Astrocyte of the spinal cord (primary cell): ENCODE measurements at regions not wholly inside any gene's neighbourhood (a gene's known extent, or its start where the extent isn't known, plus 50 kb on each side); places are given as distances from the start of the nearest gene placed in this dataset.
"Not testable (repeated sequence)": the region's sequence is repeated elsewhere in the genome, so short reads cannot be mapped to it uniquely, and the experiment has no call there.

Experiments used
- DNase-seq: peaks from one replicate; pipeline ENCODE4 v3.0.0; 2011; ENCODE audit warnings: low read depth, low spot score
- H3K4me3 ChIP-seq: 2 replicates; pipeline ENCODE4 v1.5.1; 2011; ENCODE audit warnings: low read depth, mild to moderate bottlenecking, low read length, moderate library complexity
- CTCF ChIP-seq: IDR thresholded peaks from 2 replicates; pipeline ENCODE4 v1.5.1; 2012; ENCODE audit warnings: low read depth, mild to moderate bottlenecking, low read length, inconsistent platforms
- in situ Hi-C: cut with HindIII; loops from 2 replicates; pipeline ENCODE4 v1.10.0; 2017; ENCODE audit warnings: low sequenced_read_pairs

DNA sequence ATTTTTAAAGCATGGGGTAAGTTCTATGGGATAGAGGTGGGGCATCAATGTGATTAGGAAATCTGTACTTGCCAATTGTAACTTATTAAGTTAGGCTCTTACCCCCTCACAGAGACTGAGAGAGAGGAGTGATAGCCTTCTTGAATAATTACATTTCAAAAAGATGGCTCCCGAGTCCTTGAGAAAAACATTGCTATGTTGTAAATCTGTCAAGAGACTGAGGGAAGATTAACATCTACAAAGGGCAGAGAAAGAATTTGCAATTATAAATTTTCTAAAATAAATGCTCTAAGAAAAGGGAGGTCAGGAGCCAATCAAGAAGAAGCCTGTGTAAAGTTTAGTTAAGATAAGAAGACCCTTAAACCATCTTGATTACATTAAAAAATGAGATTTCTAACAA is 1570.8 kb downstream of the OLFM4 start:
- in situ Hi-C loops, result no loop called here
- TF ChIP-seq CTCF, result no peak
- DNase-seq, result no peak
- no peak overlapping the region for H3K4me3 ChIP-seq

- no peak for TF ChIP-seq CTCF
- H3K4me3 ChIP-seq, result no peak overlapping the region
- DNase-seq, result no peak
- in situ Hi-C loops, result no loop called here
Measured at GRCh38 chr13:54606944-54607343, 1578.3 kb downstream of the OLFM4 start.

DNA sequence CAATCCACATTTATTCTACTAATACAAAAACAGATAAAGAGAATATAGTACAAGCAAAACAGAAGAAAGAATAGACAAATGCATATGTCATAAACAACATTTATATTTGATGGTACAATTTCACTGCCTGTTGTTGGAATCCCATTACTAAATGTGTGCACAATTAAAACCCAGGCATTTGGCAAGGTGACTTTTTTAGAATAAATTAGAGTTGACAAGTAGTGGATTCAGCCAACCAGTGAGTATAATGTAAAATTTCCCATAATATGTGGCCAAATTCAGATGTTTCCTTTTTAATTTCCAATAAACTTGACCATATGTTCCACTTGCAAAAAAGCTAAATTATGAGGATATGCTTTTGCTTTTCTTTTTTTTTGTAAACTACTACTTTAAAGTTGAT is 1578.8 kb downstream of the OLFM4 start:
- DNase-seq, result no peak
- H3K4me3 ChIP-seq, result no peak overlapping the region
- no peak for TF ChIP-seq CTCF
- in situ Hi-C loops, result no loop called here

- DNase-seq, result no peak
- H3K4me3 ChIP-seq, result no peak overlapping the region
- TF ChIP-seq CTCF, result no peak
- in situ Hi-C loops, result no loop called here
Measured at GRCh38 chr13:54611390-54611789, 1582.8 kb downstream of the OLFM4 start.

GRCh38 chr13:54614726-54615125 is 1586.1 kb downstream of the OLFM4 start:
- no peak for TF ChIP-seq CTCF
- no peak overlapping the region for H3K4me3 ChIP-seq
- in situ Hi-C loops, result no loop called here
- DNase-seq, result no peak

GRCh38 chr13:54626504-54626903 is 1597.9 kb downstream of the OLFM4 start:
- DNase-seq, H3K4me3 ChIP-seq, in situ Hi-C loops: not testable (repeated sequence)

- in situ Hi-C loops, result no loop called here
- TF ChIP-seq CTCF, result no peak
- DNase-seq, result no peak
- no peak overlapping the region for H3K4me3 ChIP-seq
Measured at GRCh38 chr13:54627646-54628372, 1599.2 kb downstream of the OLFM4 start.
